DMS153 (cell line): ENCODE measurements at regions not wholly inside any gene's neighbourhood (a gene's known extent, or its start where the extent isn't known, plus 50 kb on each side); places are given as distances from the start of the nearest gene placed in this dataset.
"Not testable (repeated sequence)": the region's sequence is repeated elsewhere in the genome, so short reads cannot be mapped to it uniquely, and the experiment has no call there.

Experiments used
- DNase-seq: peaks from one replicate; lab custom pipeline; 2025; lab: John Stamatoyannopoulos, UW

GRCh38 chrX:109878236-109878635 is 124.7 kb upstream of the TMEM164 start:
- no peak for DNase-seq

GRCh38 chrX:109879991-109880390 is 122.9 kb upstream of the TMEM164 start:
- DNase-seq = no peak

GRCh38 chrX:109880629-109881028 is 122.3 kb upstream of the TMEM164 start:
- no peak for DNase-seq

- DNase-seq = no peak
These were observed 116.7 kb upstream of the TMEM164 start for GRCh38 chrX:109886122-109886761.

GRCh38 chrX:109889289-109890006 is 113.5 kb upstream of the TMEM164 start:
- no peak for DNase-seq

GRCh38 chrX:109890300-109890699 is 112.6 kb upstream of the TMEM164 start:
- no peak for DNase-seq

GRCh38 chrX:109890910-109891502 is 111.9 kb upstream of the TMEM164 start:
- DNase-seq = peak; percentile 9

GRCh38 chrX:109896024-109896423 is 106.9 kb upstream of the TMEM164 start:
- DNase-seq = not testable (repeated sequence)

- no peak for DNase-seq
These were observed 100.2 kb upstream of the TMEM164 start for GRCh38 chrX:109902665-109903064.

- no peak for DNase-seq
These were observed 91.9 kb upstream of the TMEM164 start for GRCh38 chrX:109911046-109911445.

GRCh38 chrX:109912993-109913392 is 89.9 kb upstream of the TMEM164 start:
- not testable (repeated sequence) for DNase-seq

- DNase-seq = no peak
These were observed 88.6 kb upstream of the TMEM164 start for GRCh38 chrX:109914114-109914849.

- no peak for DNase-seq
These were observed 84.2 kb upstream of the TMEM164 start for GRCh38 chrX:109918753-109919152.

- DNase-seq = no peak
These were observed 82.6 kb upstream of the TMEM164 start for GRCh38 chrX:109920325-109920724.

GRCh38 chrX:109920868-109921267 is 82.0 kb upstream of the TMEM164 start:
- DNase-seq = no peak

- DNase-seq = no peak
These were observed 80.7 kb upstream of the TMEM164 start for GRCh38 chrX:109922190-109922589.

GRCh38 chrX:109925003-109925402 is 77.9 kb upstream of the TMEM164 start:
- not testable (repeated sequence) for DNase-seq

- DNase-seq = no peak
These were observed 77.3 kb upstream of the TMEM164 start for GRCh38 chrX:109925656-109926055.

- DNase-seq = no peak
These were observed 76.8 kb upstream of the TMEM164 start for GRCh38 chrX:109926118-109926517.

GRCh38 chrX:109926743-109927662 is 75.9 kb upstream of the TMEM164 start:
- DNase-seq = no peak

- DNase-seq = no peak
These were observed 75.1 kb upstream of the TMEM164 start for GRCh38 chrX:109927663-109928273.
